ENCODE measurements at regions not wholly inside any gene's neighbourhood (a gene's known extent, or its start where the extent isn't known, plus 50 kb on each side); places are given as distances from the start of the nearest gene placed in this dataset.

DNA sequence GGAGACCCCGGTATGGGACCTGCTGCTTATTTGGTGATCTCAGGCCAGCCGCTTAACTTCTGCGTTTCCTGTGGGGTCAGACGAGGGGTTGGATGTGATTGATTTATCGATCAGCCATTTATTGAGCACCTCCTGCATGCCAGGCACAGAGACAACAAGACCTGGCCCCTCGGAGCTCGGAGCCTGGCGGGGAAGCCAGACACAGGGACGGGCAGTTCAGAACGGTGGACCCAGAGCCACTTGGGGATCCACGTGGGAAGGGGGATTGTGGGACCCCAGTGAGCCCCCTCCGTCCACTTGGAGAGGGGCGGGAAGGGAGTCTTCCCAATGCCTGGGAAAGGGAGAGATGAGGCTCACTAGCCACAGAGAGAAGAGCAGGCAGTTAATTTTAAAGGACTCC is 84.7 kb upstream of the CIBAR2 start:
- TF ChIP-seq CTCF (IDR thresholded peaks at IDR 0.05) = no peak
- peaks cover 92% of the 10 kb centered on the region for H3K4me1 Mint-ChIP-seq (ENCODE audit: low read depth)
- no peak for DNase-seq
- H3K9me3 Mint-ChIP-seq = no peaks in the 10 kb centered on the region
- peaks cover 6% of the 10 kb centered on the region; the same call in 1 of the 2 replicates for H3K27me3 Mint-ChIP-seq (ENCODE audit: insufficient read depth)
- no peak overlapping the region for H3K27ac Mint-ChIP-seq
- H3K4me3 Mint-ChIP-seq = no peak overlapping the region
- H3K36me3 Mint-ChIP-seq (ENCODE audit: low read depth) = peaks cover 31% of the 10 kb centered on the region

GRCh38 chr16:85197611-85198566 is 85.6 kb upstream of the CIBAR2 start:
- Mint-ChIP-seq H3K27ac (peak overlapping the region; percentile 85), H3K9me3 (no peaks in the 10 kb centered on the region), H3K4me1 (ENCODE audit: low read depth) (peaks cover 86% of the 10 kb centered on the region), H3K27me3 (ENCODE audit: insufficient read depth) (peaks cover 6% of the 10 kb centered on the region; the same call in 1 of the 2 replicates), H3K36me3 (ENCODE audit: low read depth) (peaks cover 31% of the 10 kb centered on the region), H3K4me3 (0 out of 2 replicates have a peak overlapping the region, but pooled peaks have one; percentile 9)
- DNase-seq = no peak
- no peak for TF ChIP-seq CTCF (IDR thresholded peaks at IDR 0.05)

GRCh38 chr16:85199069-85199725 is 86.9 kb upstream of the CIBAR2 start:
- H3K27me3 Mint-ChIP-seq (ENCODE audit: insufficient read depth) = peaks cover 6% of the 10 kb centered on the region
- no peak for TF ChIP-seq CTCF (IDR thresholded peaks at IDR 0.05)
- peaks cover 86% of the 10 kb centered on the region for H3K4me1 Mint-ChIP-seq (ENCODE audit: low read depth)
- peak overlapping the region; percentile 85 for H3K27ac Mint-ChIP-seq
- H3K9me3 Mint-ChIP-seq = no peaks in the 10 kb centered on the region
- peak overlapping the region; percentile 61 for H3K4me3 Mint-ChIP-seq
- peaks cover 25% of the 10 kb centered on the region for H3K36me3 Mint-ChIP-seq (ENCODE audit: low read depth)
- DNase-seq = peak; percentile 70

DNA sequence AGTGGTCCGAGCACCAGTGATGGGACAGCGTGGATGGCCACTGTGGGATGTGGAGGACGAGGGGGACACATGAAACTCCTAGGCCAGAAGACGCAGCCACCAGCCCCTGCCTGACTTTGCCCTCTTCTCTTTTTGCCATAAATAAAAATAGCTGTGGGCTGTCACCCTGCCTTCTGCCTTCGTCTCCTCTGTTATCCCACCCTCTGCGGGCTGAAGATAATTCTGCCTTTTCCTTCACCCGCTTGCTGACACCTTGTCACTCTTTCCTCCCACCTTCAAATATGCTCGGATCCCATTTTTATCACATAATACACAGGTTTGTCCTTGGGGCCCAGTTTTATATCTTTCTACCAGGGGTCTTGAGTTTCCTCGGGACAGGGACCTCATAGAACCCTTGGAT is 87.6 kb upstream of the CIBAR2 start:
- Mint-ChIP-seq H3K9me3 (no peaks in the 10 kb centered on the region), H3K4me3 (peak overlapping the region; percentile 43), H3K4me1 (ENCODE audit: low read depth) (peaks cover 85% of the 10 kb centered on the region), H3K36me3 (ENCODE audit: low read depth) (peaks cover 18% of the 10 kb centered on the region), H3K27ac (peak overlapping the region; percentile 85), H3K27me3 (ENCODE audit: insufficient read depth) (peaks cover 4% of the 10 kb centered on the region)
- TF ChIP-seq CTCF (IDR thresholded peaks at IDR 0.05) = no peak
- no peak for DNase-seq

- peak overlapping the region; percentile 11; the same call in 1 of the 2 replicates for H3K4me3 Mint-ChIP-seq
- H3K4me1 Mint-ChIP-seq (ENCODE audit: low read depth) = peaks cover 81% of the 10 kb centered on the region
- H3K27ac Mint-ChIP-seq = peak overlapping the region; percentile 85
- no peaks in the 10 kb centered on the region for H3K9me3 Mint-ChIP-seq
- H3K27me3 Mint-ChIP-seq (ENCODE audit: insufficient read depth) = peaks cover 2% of the 10 kb centered on the region
- no peak for DNase-seq
- TF ChIP-seq CTCF (IDR thresholded peaks at IDR 0.05) = no peak
- H3K36me3 Mint-ChIP-seq (ENCODE audit: low read depth) = peaks cover 14% of the 10 kb centered on the region
Measured at GRCh38 chr16:85200471-85201278, 88.4 kb upstream of the CIBAR2 start.
